AG08396 (cell line): ENCODE measurements at regions not wholly inside any gene's neighbourhood (a gene's known extent, or its start where the extent isn't known, plus 50 kb on each side); places are given as distances from the start of the nearest gene placed in this dataset.
A peak's percentile ranks its signal among the peaks of the same experiment; 100 is the strongest.

ENCODE experiments used
- DNase-seq: peaks from one replicate; pipeline ENCODE4 v3.0.0; 2012; ENCODE audit warnings: low spot score, mixed read lengths

DNA sequence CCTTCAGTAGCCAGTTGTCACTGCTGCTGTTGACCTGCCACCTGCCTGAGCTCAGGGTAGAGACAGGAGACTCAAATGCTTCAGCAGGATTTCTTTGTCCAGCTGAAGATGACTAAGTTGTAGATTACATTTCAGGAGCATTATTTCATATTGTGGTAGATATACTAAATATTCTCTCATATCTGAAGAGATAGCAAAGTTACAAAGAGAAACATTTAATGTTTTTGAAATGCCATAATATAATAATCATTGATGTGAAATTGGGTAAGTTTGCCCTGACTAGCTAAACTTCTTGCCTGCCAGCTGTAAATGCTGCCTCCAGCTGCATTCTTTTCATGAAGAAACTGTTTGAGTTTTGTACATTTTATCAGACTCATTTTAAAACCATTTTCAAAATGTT lies 247.6 kb upstream of the CNKSR2 start:
- no peak for DNase-seq

DNA sequence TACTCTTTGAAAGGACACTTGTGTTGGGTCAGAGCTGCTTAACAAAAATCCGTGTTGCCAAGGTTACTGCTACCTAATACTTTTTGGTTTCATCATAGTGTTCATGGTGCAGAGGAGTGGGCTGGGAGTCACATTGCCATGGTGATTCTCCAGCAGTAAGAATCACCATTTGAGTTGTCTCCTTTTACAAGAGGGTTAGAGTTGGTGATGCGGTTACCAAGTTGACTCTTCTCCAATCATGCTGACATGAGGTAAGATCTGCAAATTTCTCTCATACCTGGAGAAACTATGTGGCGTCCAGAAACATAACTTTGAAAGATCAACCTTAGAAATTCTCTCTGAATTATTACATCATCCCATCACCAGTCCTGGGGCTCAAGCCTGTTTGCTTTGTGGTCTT lies 242.9 kb upstream of the CNKSR2 start:
- no peak for DNase-seq

DNA sequence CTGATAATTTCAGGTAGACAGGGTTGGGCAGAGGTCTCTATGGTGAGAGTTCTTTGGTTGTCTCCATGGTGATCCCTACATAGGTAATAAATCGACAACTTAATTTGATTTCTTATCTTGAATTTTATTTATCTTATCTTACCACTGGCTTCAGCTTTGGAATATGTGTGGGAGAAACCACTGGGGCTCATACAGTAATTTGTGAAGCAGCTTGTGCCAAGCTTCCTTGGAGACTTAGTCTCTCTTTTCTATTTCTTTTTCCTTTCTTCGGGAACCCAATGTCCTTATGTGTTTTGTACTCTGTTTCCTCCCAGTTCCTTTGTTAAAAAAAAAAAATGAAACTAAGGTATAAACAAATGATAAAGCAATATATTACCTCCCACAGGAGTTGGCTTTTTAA lies 242.4 kb upstream of the CNKSR2 start:
- DNase-seq = no peak

DNA sequence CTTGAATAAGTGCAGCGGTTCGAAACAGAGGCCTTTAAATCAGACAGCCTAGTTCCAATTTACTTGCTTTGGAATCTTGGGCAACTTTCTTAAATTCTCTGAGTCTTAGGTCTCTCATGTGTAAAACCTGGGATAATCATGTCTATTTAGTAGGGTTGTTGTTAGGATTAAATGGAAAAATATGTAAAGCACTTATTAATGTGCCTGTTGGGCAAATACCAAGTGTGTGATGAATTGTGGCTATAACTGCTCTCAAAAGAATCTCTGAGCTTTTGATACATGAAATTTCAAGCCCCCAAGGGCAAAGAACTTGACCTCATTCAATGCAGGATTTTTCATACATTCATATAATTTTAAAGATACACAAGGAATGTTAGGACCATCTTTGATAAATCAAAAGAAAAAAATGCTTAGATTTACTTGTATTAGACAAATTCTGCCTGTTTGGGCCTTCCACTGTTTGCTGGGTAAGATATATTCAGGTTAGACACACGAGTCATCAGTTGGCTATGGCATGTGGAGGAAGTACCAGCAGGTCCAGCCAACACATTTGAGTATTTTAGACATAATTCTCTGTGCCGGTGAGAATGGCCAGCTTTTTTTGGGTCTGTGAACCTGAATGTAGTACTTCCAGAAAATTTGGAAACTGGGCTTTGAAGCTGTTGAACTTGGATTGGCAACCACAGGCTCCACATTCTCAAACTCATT lies 241.4 kb upstream of the CNKSR2 start:
- DNase-seq = no peak

DNA sequence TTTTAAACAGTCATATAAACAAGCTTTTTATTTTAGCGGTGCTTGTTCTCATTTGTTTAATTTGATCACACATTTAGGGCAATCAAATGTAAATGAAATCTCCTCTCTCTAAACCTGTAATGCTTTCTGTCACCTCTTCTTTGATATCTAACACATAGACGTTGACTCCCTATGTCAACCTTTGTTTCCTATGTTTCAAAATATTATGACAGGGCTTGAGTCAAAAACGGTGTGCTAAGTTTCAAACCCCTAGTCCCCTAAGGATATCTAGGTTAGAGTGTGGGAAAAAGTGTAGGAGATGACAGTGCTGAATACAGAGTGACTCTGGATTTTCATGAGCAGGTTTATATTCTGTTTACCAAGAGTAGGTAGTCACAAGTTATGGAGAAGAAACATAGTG lies 224.0 kb upstream of the CNKSR2 start:
- no peak for DNase-seq

DNA sequence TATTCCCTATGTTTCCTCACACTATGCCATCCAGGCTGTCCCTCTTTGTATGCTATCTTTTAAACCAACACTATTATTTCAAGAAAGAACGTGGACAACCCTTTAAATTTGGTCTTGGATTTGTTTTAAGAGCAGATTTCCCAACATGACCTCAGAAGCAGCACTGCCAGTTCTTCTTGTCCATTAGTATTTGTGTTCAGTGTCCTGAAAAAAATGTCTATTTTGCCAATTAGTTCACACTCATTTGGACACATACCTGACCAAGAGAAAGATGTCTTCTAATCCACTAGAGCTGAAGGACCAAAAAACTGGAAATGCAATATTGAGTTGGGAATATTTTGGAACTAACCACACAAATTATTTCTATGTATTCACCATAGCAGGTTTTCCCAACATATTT lies 223.2 kb upstream of the CNKSR2 start:
- DNase-seq = no peak

DNA sequence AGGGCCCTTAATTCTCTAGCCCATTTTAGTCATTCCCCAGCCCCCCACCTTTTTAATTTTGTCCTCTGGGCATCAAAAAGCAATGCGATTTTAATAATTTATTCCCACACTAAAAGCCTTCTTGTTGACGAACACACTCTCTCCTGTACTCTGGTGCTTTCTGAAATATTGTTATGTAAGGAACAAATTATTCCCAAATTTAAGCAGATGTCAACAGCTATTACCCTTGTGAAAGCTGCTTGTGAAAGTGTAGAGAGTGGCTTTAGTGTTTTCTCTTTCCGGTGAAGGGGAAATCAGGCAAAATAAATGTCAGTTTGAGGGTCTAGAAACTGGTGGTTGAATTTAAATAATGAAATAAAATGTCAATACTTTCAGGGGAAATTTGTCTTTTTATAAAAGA lies 221.2 kb upstream of the CNKSR2 start:
- DNase-seq = no peak

DNA sequence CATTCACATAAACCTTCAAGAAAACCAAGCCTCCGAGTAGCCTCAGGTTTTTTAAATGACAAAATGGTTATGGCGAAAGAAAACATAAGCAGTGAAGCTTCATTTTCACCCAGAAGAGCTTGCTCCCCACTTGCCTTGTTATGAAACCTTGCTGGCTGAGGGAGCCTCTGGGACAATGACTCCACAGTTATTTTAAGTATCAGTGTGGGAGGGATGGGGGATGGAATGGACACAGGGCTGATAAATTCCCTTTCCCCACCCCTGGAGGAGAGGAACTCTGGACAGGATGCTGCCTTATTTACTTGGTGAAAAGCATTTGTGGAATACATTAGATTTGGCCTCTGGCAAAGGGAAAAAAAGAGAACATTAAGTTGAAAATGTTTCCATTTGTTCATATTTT lies 220.7 kb upstream of the CNKSR2 start:
- peak; percentile 11 for DNase-seq

DNA sequence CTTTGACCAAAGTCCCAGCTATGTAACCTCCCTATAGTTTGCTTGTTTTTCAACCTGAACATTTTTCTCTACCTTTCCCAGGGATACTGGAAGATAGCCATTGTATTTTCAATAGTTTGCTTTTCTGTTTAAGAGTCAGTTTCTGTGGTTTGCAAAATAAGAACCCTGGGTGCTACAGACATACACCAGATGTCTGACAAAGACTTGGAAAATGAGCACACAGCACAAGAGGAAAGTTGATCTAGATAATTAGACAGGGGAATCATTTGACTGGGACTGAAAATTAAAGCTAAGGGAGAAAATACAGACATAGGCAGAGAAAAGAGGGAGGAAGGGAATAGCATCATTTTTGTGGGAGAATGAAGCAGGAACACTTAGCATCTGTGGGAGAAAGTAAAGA lies 218.3 kb upstream of the CNKSR2 start:
- no peak for DNase-seq

DNA sequence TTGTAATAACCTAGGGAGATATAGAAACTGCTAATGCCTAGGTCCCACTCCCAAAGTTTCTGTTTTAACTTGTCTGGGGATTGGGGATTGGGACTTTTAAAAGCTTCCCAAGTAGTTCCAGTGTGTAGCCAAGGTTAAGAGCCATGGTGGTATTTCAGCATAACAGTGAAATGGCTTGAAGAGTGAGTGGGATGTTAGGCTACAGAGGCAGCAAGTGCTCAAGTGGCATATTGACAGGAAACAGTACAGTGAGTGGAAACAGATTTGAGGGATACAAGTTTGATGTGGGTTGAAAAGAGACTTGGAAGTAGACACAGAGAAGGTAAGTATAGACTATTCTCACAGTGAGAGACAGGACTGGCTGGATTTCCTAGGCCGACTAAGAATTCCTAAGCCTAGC lies 217.6 kb upstream of the CNKSR2 start:
- no peak for DNase-seq

DNA sequence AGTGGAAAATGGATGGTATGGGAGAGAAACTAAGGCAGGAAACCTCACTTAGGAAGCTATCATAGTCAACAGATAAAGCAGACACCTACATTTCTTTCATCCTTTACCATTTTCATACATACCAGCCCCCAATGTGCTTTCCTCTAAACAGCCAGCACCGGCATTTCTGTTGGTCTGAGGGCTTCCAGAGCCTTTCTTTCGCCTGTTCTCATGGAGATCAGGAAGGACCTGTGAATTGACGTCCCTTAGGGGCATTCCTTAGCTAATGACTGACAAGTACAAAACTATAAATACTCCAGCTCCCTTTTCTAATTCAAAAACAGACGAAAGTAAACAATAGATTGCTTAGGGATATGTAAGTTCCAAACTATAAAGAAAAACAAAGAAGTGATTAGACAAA lies 215.5 kb upstream of the CNKSR2 start:
- DNase-seq = no peak

DNA sequence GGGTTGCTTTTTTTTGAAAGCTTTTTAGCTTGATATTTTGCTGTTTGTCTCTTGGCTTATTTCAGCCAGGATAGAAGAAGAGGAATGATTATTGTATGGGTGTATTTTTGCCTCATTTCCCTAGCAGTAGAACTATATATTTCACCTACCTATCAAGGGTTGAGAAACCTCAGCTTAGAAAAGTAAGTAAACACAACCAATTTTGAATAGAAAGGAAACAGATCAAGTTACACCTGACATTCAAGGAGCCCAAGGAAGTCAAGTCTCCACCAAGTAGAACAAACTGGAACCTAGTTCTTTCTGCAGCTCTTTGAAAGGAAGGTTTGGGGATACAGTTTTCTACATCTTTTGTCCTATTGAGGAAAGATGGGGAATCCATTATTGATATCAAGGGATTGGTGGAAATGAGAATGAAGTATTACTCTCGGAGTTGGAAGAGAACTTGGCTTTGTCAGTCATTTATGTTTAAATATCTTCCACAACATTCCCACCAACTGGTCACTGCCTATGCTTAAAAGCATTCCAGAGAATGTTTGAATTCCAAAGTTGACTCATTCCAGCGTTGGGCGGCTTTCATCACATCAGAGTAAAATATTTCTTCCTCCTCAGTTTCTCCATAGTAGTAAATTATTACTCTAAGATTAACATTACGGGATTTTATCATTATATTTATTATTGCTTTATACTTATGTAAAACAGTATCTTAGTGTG lies 207.8 kb upstream of the CNKSR2 start:
- DNase-seq = peak; percentile 8

DNA sequence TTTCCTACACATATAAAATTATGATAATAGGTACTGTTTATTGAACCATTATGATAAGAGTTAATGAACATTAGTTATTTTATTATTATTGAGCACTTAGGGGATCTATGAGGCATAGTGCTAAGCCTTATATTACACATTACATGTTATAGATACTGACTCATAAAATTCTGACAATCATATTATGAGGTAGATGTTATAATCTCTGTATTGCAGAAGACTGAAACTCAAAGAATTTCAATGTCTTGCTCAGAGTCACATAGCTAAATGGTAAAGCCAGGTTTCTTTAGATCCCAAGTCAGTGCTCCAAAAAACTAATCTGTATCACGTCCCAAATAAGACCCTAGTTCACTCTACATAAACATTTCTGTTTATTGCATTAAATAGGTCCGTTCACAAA lies 207.2 kb upstream of the CNKSR2 start:
- DNase-seq = no peak

DNA sequence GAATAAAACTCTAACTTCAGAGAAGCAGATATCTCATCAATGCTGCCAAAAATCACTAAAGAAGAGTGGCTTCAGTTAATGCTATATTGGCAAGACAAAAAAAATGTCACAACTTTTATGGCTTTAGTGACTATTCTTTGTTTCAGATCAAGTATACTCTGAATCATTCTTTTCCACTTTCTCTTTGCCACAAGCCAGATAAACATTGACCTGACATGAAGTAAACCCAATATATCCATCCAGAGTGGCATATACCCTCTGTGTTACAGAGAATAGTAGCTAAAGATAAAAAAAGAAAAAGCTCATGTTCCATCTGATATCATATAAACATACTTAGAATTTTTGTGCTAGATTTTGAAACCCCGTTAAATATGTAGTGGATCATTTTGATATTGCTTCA lies 206.7 kb upstream of the CNKSR2 start:
- no peak for DNase-seq

DNA sequence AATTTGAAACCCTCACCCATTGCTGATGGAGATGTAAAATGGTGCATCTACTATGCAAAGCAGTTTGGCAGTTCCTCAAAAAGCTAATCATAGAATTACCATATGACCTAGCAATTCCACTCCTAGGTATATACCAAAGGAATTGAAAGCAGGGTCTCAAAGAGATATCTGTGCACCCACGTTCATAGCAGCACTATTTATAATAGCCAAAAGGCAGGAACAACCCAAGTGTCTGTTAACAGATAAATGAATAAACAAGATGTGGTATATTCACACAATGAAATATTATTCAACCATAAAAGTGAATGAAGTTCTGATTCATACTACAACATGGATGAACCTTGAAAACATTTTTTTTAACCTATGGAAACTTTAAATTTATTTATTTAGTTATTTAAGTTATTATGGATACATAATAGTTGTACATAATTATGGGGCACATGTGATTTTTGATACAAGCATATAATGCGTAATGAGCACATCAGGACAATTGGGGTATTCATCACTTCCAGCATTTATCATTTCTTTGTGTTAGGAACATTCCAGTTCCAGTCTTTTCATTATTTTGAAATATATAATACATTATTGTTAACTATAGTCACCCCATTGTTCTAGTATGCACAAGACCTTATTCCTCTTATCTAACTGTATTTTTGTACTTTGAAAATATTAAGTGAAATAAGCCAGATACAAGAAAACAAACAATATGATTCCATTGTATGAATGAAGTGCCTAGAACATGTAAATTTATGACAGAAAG lies 205.6 kb upstream of the CNKSR2 start:
- no peak for DNase-seq

DNA sequence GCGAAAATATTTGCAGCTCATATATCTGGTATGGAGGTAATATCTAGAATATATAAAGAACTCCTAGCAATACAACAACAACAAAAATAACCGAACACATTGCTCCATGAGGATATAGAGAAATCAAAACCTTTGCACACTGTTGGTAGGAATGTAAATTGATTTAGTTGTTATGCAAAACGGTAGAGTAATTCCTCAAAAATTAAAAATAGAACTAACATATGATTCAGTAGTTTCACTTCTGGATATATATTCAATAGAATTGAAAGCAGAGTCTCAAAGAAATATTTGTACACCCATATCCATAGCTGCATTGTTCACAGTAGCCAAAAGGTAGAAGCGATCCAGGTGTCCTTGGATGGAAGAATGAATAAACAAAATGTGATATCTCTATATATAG lies 203.0 kb upstream of the CNKSR2 start:
- DNase-seq = no peak

DNA sequence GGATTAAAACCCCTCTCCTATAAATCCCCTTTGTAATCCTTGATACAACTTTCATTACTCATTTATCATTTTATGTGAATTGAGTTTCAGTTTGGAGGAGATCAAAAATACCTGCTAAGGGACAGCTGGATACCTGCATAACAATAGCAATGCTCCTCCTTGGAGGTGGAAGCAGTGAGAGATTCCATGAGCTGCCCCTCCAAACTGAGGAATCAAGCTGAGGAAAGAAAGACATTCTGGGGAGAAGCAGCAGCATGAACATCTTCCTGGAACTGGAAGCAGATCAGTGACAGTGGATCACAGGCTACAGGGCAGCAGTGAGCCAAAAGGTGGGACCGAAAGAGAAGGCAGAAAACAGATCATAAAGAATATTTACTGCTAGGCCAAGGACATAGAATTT lies 199.8 kb upstream of the CNKSR2 start:
- no peak for DNase-seq

DNA sequence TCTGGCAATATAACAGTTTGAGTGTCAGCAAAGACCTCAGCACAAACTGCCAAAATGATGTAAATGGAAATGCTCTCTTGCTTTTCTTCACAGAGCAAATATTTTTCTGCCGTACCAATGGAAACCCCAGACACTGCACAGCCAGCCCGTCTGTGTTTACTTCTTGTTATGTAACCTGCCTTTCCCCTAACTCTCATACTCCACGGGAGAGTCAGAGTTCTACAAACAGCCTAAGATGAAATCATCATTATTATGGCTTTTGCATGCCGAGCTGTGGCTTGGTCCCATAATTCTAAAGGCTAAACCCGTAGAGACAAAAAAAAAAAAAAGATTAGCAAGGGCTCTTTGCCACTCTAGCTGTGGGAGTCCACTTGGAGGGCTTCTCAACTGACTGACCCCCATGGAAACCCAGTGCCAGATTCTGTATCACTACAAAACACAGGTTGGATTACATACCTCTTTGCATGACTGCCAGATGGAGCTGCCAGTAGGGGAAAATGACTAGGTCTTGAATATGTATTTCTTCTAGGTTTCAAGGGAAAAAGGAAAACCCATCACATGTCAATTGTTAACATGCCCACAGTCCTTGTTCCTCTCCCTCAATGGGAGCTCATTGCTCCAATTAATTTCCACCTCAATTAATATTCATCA lies 197.2 kb upstream of the CNKSR2 start:
- DNase-seq = no peak

DNA sequence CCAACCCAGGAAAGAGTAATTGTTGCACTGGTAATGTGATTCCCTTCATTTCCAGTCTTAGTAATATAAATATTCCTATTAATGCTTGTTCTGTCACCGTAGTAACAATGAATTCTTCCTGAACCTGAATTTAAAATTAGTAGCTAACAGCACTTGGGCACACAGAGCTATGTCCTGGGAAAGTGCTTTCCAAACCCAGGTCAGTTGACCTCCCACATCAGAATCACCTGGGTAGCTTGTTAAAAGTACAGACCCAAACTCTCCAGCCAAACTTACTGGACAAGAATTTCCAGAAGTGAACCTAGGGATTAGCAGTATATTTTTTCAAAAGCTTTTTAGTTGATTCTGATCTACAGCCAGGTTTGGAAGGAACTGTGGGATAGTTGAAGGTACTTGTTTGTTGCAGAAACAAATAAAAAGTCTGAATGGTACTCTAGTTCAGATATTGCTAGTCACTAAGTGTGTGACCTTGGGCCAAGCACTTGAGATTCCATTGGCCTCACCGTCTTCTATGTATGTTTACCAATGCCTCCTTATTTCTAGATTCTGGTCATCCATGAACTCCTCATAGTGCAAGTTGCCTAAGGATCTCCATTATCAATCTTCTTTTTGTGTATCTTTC lies 192.9 kb upstream of the CNKSR2 start:
- DNase-seq = no peak

DNA sequence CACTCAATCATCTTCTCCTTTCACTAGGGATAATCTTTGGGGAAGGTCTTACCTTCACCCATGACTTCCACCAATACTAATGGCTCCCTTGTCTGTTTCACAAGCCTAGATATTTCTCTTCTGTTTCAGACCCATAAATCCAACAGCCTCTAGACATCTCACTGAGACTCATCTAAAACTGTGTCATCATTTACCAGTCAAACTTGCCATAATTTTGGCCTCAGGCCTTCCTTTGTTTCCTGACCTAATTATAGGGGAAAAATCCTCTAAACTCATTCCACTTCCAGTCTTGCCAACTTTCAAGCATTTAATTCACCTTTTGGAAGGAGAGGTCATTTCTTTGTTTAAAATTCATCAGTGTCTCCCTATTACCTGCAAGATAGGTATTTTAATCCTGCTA lies 181.0 kb upstream of the CNKSR2 start:
- DNase-seq = no peak

DNA sequence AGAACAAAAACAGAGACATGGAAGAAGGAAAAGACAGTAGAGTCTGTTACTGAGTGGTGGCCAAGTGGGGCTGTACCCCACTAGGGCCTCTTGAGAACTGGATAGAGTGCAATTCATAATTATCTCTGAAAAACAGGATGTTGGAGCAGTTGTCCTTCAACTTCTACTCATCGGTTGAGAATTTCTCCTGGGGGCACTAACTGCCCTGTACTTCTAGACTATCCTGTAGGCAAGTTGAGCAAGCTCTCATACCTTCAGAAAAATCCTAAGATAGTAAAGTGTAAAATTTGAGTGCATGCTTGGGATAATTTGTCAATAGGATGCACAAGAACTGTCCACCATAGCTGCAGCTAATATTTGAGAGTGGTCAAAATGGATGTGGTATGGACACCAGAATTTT lies 179.7 kb upstream of the CNKSR2 start:
- no peak for DNase-seq

DNA sequence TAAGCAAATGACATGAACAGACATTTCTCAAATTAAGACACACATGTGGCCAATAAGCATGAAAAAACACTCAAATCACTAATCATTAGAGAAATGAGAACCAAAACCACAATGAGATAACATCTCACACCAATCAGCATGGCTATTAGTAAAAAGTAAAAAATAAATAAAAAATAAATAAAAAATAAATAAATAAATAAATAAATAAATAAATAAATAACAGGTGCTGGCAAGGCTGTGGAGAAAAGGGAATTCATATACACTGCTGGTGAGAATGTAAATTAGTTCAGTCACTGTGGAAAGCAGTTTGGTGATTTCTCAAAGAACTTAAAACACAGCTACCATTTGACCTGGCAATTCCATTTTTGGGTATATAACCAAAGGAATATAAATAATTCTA lies 167.1 kb upstream of the CNKSR2 start:
- no peak for DNase-seq
